ENCODE measurements at regions not wholly inside any gene's neighbourhood (a gene's known extent, or its start where the extent isn't known, plus 50 kb on each side); places are given as distances from the start of the nearest gene placed in this dataset.

GRCh38 chr4:12519426-12519825, 964.7 kb downstream of the RAB28 start:
- no peak for FAIRE-seq
- dilution Hi-C loops (cut with MboI; ENCODE audit: extremely low pct_ligation_motif_present, low sequenced_read_pairs) = no loop called here
- TF ChIP-seq EZH2 (IDR thresholded peaks at IDR 0.05; ENCODE audit: low read length) (no peak), CTCF (optimal IDR thresholded peaks at IDR 0.05 in 1 of 3, IDR thresholded peaks at IDR 0.05 in 1 of 3, conservative IDR thresholded peaks at IDR 0.05 in 1 of 3; ENCODE audit: extremely low read depth in 1 of 3, insufficient read depth in 2 of 3, low read length in 3 of 3) (no peak)

GRCh38 chr4:12507868-12508481, 976.2 kb downstream of the RAB28 start:
- no peak overlapping the region for H3K27ac ChIP-seq (ENCODE audit: control insufficient read depth, insufficient read depth, low read length)

More at GRCh38 chr4:12519426-12519825, 964.7 kb downstream of the RAB28 start:
- Histone ChIP-seq H3K79me2 (ENCODE audit: control insufficient read depth, insufficient read depth, low read length) (no peaks in the 10 kb centered on the region), H3K9me3 (ENCODE audit: control insufficient read depth, low read depth, low read length) (peaks cover 2% of the 10 kb centered on the region), H3K4me3 (ENCODE audit: control insufficient read depth in 2 of 3, extremely low read depth in 1 of 3, insufficient read depth in 2 of 3, low read depth in 1 of 3, low read length in 3 of 3) (no peak overlapping the region), H3K9me1 (ENCODE audit: control insufficient read depth, extremely low read depth, insufficient read depth, low read length) (no peaks in the 10 kb centered on the region), H3K36me3 (ENCODE audit: control insufficient read depth in 2 of 2, extremely low read depth in 1 of 2, insufficient read depth in 2 of 2, low read length in 2 of 2) (no peaks in the 10 kb centered on the region), H4K20me1 (ENCODE audit: control insufficient read depth, extremely low read depth, insufficient read depth, low read length) (no peaks in the 10 kb centered on the region), H3K4me2 (ENCODE audit: control insufficient read depth, extremely low read depth, insufficient read depth, low read depth, low read length) (no peak overlapping the region), H3K27me3 (ENCODE audit: control insufficient read depth, extremely low read depth, insufficient read depth, low read length) (no peaks in the 10 kb centered on the region), H3K4me1 (ENCODE audit: control insufficient read depth, extremely low read depth, insufficient read depth, low read length) (no peaks in the 10 kb centered on the region), H2AFZ (ENCODE audit: control insufficient read depth, low read length) (no peak overlapping the region), H3K27ac (ENCODE audit: control insufficient read depth, insufficient read depth, low read length) (no peak overlapping the region), H3K9ac (ENCODE audit: control insufficient read depth, extremely low read depth, insufficient read depth, low read length) (no peak overlapping the region)
- DNase-seq (ENCODE audit: low read depth, low spot score) = no peak

More at GRCh38 chr4:12507868-12508481, 976.2 kb downstream of the RAB28 start:
- DNase-seq (ENCODE audit: low read depth, low spot score) = no peak
- H3K4me2 ChIP-seq (ENCODE audit: control insufficient read depth, extremely low read depth, insufficient read depth, low read depth, low read length) = no peak overlapping the region
- no peaks in the 10 kb centered on the region for H3K4me1 ChIP-seq (ENCODE audit: control insufficient read depth, extremely low read depth, insufficient read depth, low read length)
- H3K9me3 ChIP-seq (ENCODE audit: control insufficient read depth, low read depth, low read length) = no peaks in the 10 kb centered on the region
- no peak overlapping the region for H3K9ac ChIP-seq (ENCODE audit: control insufficient read depth, extremely low read depth, insufficient read depth, low read length)
- no peak overlapping the region for H2AFZ ChIP-seq (ENCODE audit: control insufficient read depth, low read length)
- H3K27me3 ChIP-seq (ENCODE audit: control insufficient read depth, extremely low read depth, insufficient read depth, low read length) = no peaks in the 10 kb centered on the region
- dilution Hi-C loops (cut with MboI; ENCODE audit: extremely low pct_ligation_motif_present, low sequenced_read_pairs) = no loop called here
- FAIRE-seq = no peak
- no peaks in the 10 kb centered on the region for H3K79me2 ChIP-seq (ENCODE audit: control insufficient read depth, insufficient read depth, low read length)
- no peak overlapping the region for H3K4me3 ChIP-seq (ENCODE audit: control insufficient read depth in 2 of 3, extremely low read depth in 1 of 3, insufficient read depth in 2 of 3, low read depth in 1 of 3, low read length in 3 of 3)
- no peaks in the 10 kb centered on the region for H3K9me1 ChIP-seq (ENCODE audit: control insufficient read depth, extremely low read depth, insufficient read depth, low read length)
- TF ChIP-seq CTCF (optimal IDR thresholded peaks at IDR 0.05 in 1 of 3, IDR thresholded peaks at IDR 0.05 in 1 of 3, conservative IDR thresholded peaks at IDR 0.05 in 1 of 3; ENCODE audit: extremely low read depth in 1 of 3, insufficient read depth in 2 of 3, low read length in 3 of 3) = no peak
- no peak for TF ChIP-seq EZH2 (IDR thresholded peaks at IDR 0.05; ENCODE audit: low read length)
- H4K20me1 ChIP-seq (ENCODE audit: control insufficient read depth, extremely low read depth, insufficient read depth, low read length) = no peaks in the 10 kb centered on the region
- no peaks in the 10 kb centered on the region for H3K36me3 ChIP-seq (ENCODE audit: control insufficient read depth in 2 of 2, extremely low read depth in 1 of 2, insufficient read depth in 2 of 2, low read length in 2 of 2)

Measured in keratinocyte (primary cell).